ENCODE measurements at regions not wholly inside any gene's neighbourhood (a gene's known extent, or its start where the extent isn't known, plus 50 kb on each side); places are given as distances from the start of the nearest gene placed in this dataset.

DNA sequence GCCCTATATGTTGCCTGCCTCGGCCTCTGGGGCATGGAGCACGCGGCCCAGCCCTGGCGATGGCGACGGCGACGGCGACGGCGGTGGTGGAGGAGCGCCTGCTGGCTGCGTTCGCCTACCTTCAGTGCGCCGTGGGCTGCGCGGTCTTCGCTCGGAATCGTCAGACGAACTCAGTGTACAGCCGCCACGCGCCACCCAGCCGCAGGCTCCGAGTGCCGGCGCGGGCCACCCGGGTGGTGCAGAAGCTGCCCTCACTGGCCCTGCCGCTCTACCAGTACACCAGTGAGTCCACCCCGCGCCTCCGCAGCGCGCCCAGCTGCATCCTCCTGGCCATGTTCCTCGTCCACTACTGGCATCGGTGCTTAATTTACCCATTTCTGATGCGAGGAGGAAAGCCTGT lies 83.7 kb upstream of the F9 start:
- H3K18ac ChIP-seq (ENCODE audit: extremely low read depth, low read length), result no peak overlapping the region
- H2AFZ ChIP-seq (ENCODE audit: low read length), result no peak overlapping the region
- no peak overlapping the region for H3K27ac ChIP-seq (ENCODE audit: low read depth, low read length)
- no peak overlapping the region for H2AK5ac ChIP-seq (ENCODE audit: low read depth, low read length)
- ChIA-PET POLR2A (ENCODE audit: partially characterized antibody) (no interaction called here), CTCF (ENCODE audit: partially characterized antibody) (no interaction called here)
- peaks cover 0 to 4% of the 10 kb centered on the region in 2 experiments; a peak in 2 of 4 replicates for H3K9me3 ChIP-seq (ENCODE audit: insufficient read depth in 2 of 2, low read depth in 1 of 2, low read length in 1 of 2)
- H3K9ac ChIP-seq (replicated peaks in 1 of 4; ENCODE audit: extremely low read depth in 1 of 4, low read depth in 3 of 4, low read length in 3 of 4), result no peak overlapping the region
- no peak overlapping the region for H3K56ac ChIP-seq (replicated peaks; ENCODE audit: insufficient read length, low read depth, low read length)
- DNase-seq (ENCODE audit: low read depth in 1 of 2, low spot score in 2 of 2), result no peak
- no peak overlapping the region for H2BK5ac ChIP-seq (ENCODE audit: low read depth, low read length)
- no peak overlapping the region for H4K5ac ChIP-seq (ENCODE audit: insufficient read length, low read depth, low read length)
- H3K4ac ChIP-seq (replicated peaks; ENCODE audit: insufficient read length, low read depth, low read length), result no peak overlapping the region
- WGBS, 2 experiments (ENCODE audit: extremely low coverage in 1 of 2, insufficient coverage in 1 of 2, insufficient read length in 1 of 2, insufficient replicate concordance in 2 of 2, low coverage in 1 of 2, low lambda C conversion rate in 2 of 2, missing lambda C conversion rate in 1 of 2), result 90% methylated on average over 4 of the region's 40 CpGs; no CpG with 5 or more reads in 1 of the 2 experiments
- H3K23me2 ChIP-seq (ENCODE audit: low read depth, low read length), result no peaks in the 10 kb centered on the region
- no peak overlapping the region for H3K23ac ChIP-seq (ENCODE audit: insufficient read length)
- H2BK20ac ChIP-seq (ENCODE audit: low read length), result no peak overlapping the region
- H2BK15ac ChIP-seq (ENCODE audit: low read length), result no peak overlapping the region
- no peak for FAIRE-seq
- H3K4me2 ChIP-seq (ENCODE audit: insufficient read depth in 1 of 2, low read depth in 2 of 2, low read length in 2 of 2), result no peak overlapping the region
- no peak overlapping the region for H2BK12ac ChIP-seq (ENCODE audit: low read depth, low read length)
- H3K4me3 ChIP-seq (ENCODE audit: extremely low read depth in 1 of 4, insufficient read depth in 2 of 4, low read depth in 3 of 4, low read length in 4 of 4), result no peak overlapping the region
- H4K91ac ChIP-seq (replicated peaks; ENCODE audit: insufficient read length, low read length), result no peak overlapping the region
- no peaks in the 10 kb centered on the region for H3K36me3 ChIP-seq (ENCODE audit: control insufficient read depth in 2 of 4, insufficient read depth in 4 of 4, low read length in 3 of 4)
- no peak overlapping the region for H3K14ac ChIP-seq (ENCODE audit: insufficient read length)
- no peak for TF ChIP-seq HDAC2 (IDR thresholded peaks at IDR 0.05; ENCODE audit: borderline replicate concordance in 1 of 2, low read depth in 2 of 2, low read length in 2 of 2)
- no peak for TF ChIP-seq CEBPB (IDR thresholded peaks at IDR 0.05; ENCODE audit: low read depth, low read length)
- no peak for TF ChIP-seq RFX5 (IDR thresholded peaks at IDR 0.05; ENCODE audit: borderline replicate concordance, low read depth, low read length)
- TF ChIP-seq POLR2AphosphoS5 (IDR thresholded peaks at IDR 0.05; ENCODE audit: low read depth, low read length), result no peak
- no peak for TF ChIP-seq BRCA1 (IDR thresholded peaks at IDR 0.05; ENCODE audit: low read depth, low read length)
- no peak for TF ChIP-seq JUND (IDR thresholded peaks at IDR 0.05; ENCODE audit: low read length)
- TF ChIP-seq NANOG (IDR thresholded peaks at IDR 0.05; ENCODE audit: insufficient read depth, low read depth, low read length, poor library complexity, severe bottlenecking), result no peak
- no peak for TF ChIP-seq SRF (IDR thresholded peaks at IDR 0.05; ENCODE audit: low read depth, low read length)
- no peak for TF ChIP-seq YY1 (IDR thresholded peaks at IDR 0.05; ENCODE audit: low read depth, low read length)
- TF ChIP-seq, protein P1, sequence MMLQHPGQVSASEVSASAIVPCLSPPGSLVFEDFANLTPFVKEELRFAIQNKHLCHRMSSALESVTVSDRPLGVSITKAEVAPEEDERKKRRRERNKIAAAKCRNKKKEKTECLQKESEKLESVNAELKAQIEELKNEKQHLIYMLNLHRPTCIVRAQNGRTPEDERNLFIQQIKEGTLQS (IDR thresholded peaks at IDR 0.05; ENCODE audit: insufficient read depth, low read depth, low read length), result no peak
- no peak overlapping the region for H4K8ac ChIP-seq (ENCODE audit: extremely low read depth, insufficient read depth, low read length)
- H3K79me2 ChIP-seq (ENCODE audit: control insufficient read depth in 1 of 2, insufficient read depth in 2 of 2, low read length in 2 of 2), result no peaks in the 10 kb centered on the region
- no peaks in the 10 kb centered on the region for H3K27me3 ChIP-seq (replicated peaks in 1 of 4; ENCODE audit: control insufficient read depth in 3 of 4, extremely low read depth in 1 of 4, insufficient read depth in 3 of 4, low read length in 3 of 4)
- H4K20me1 ChIP-seq (replicated peaks in 1 of 2; ENCODE audit: control insufficient read depth in 1 of 2, insufficient read depth in 2 of 2, low read length in 2 of 2), result no peaks in the 10 kb centered on the region
- H3K79me1 ChIP-seq (ENCODE audit: low read depth, low read length), result no peaks in the 10 kb centered on the region
- no peak overlapping the region for H2BK120ac ChIP-seq (replicated peaks; ENCODE audit: low read depth, low read length)
- H3K4me1 ChIP-seq (replicated peaks in 1 of 4; ENCODE audit: control insufficient read depth in 3 of 4, insufficient read depth in 4 of 4, low read length in 3 of 4), result no peaks in the 10 kb centered on the region
